GM12873 (cell line): ENCODE measurements at regions not wholly inside any gene's neighbourhood (a gene's known extent, or its start where the extent isn't known, plus 50 kb on each side); places are given as distances from the start of the nearest gene placed in this dataset.

Experiments used
- TF ChIP-seq, protein P1 (sequence below): IDR thresholded peaks from 2 replicates; pipeline ENCODE4 v1.5.1; 2012; ENCODE audit warnings: low read depth, mild to moderate bottlenecking, moderate library complexity, low read length, control low read depth; ENCODE audit not compliant: insufficient read depth; ENCODE audit errors: missing control alignments

DNA sequence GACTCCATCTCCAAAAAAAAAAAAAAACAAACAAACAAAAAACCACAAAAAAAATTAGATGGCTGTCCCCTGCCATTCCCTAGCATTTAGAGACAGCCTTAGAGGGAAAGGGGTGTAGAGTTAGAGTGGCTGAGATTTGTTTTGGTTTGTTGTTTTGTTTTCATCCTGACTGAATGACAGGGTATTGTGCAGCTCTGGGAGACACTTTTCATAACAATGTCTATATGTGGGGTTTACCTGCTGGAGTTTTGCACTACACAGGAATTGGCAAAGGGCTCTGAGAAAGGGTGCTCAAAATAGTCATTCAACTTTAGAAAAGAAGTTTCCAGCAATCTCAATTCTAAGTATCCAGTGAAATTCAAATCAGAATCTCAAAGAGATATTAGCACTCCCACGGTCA lies 732.5 kb upstream of the CHAC2 start:
- TF ChIP-seq, protein P1, sequence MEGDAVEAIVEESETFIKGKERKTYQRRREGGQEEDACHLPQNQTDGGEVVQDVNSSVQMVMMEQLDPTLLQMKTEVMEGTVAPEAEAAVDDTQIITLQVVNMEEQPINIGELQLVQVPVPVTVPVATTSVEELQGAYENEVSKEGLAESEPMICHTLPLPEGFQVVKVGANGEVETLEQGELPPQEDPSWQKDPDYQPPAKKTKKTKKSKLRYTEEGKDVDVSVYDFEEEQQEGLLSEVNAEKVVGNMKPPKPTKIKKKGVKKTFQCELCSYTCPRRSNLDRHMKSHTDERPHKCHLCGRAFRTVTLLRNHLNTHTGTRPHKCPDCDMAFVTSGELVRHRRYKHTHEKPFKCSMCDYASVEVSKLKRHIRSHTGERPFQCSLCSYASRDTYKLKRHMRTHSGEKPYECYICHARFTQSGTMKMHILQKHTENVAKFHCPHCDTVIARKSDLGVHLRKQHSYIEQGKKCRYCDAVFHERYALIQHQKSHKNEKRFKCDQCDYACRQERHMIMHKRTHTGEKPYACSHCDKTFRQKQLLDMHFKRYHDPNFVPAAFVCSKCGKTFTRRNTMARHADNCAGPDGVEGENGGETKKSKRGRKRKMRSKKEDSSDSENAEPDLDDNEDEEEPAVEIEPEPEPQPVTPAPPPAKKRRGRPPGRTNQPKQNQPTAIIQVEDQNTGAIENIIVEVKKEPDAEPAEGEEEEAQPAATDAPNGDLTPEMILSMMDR, result no peak

DNA sequence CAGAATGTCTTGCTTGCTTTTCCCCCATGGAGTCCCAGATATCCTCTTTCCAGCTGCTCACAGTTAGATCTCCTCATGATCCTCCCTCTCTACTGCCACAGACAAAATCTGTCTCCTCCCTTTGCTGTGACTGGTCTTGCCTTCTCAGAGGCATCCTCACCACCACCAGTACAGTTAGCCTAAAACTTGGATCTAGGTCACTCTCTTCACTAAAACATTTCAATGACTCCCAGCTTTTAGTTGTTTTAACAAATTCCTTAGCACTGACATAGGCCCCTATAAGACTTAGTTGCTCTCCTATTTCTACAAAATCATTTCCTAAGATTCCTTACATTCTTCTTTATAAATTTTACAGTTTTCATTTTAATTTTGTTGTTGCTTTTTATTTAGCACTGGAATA lies 734.2 kb upstream of the CHAC2 start:
- TF ChIP-seq, protein P1, result no peak

DNA sequence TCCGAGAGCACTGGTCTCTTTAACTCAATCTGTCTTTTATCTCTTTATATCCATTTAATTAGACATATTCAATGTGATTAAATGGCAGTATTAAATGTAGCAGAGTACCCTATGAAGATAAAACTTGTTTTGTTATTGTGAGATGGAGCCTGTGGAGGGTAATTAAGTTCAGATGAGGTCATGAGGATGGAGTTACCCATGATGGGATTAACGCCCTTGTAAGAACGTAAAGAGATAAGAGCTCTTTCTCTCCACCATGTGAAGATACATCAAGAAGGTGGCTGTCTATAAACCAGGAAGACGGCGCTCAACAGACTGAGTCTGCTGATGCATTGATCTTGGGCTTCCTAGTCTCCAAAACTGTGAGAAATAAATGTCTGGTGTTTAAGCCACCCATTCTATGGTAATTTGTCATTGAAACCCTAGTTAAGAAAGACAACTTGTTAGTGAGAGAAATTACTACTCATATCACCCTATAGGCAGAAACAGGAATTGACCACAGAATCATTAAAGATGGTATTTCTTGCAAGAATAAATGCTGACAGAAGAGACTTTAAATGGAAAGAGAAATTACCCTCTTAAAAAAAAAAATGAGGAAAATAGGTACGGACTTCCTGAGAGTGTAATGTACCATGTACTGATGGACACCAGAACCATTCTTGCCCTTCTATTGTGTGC lies 738.7 kb upstream of the CHAC2 start:
- TF ChIP-seq, protein P1, result no peak

DNA sequence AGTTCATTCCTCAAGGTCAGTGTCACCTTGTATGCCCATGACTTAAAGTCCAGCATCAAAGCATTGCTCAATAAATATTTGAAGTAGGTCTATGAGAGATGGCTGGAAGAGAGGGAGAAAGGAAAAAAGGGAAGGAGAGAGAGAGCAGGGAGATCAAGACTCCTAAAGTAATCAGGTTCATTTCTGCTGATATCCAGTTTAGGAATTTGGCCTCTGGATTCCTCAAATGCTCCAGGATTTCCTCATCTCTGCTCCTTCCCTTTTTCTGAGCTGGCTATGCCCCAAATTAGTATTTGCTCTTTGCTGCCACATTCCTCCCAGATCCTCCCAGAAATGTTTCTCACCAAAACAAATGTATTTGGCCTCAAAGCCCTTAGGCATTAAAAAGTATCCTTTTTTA lies 739.4 kb upstream of the CHAC2 start:
- TF ChIP-seq, protein P1, result no peak

DNA sequence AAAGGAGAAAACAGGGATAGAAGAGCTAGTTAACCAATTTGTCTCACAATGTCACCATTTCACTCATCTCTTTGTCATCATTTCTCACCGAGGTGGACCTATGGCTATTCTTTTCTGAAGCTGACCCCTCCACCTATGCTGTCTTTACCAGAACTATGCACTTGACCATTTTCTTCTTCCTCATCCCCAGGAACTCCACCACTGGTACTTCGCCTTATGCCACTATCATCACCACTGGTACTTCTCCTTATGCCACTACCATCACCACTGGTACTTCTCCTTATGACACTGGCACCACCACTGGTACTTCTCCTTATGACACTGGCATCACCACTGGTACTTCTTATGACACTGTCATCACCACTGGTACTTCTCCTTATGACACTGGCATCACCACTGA lies 745.8 kb upstream of the CHAC2 start:
- TF ChIP-seq, protein P1, result no peak

DNA sequence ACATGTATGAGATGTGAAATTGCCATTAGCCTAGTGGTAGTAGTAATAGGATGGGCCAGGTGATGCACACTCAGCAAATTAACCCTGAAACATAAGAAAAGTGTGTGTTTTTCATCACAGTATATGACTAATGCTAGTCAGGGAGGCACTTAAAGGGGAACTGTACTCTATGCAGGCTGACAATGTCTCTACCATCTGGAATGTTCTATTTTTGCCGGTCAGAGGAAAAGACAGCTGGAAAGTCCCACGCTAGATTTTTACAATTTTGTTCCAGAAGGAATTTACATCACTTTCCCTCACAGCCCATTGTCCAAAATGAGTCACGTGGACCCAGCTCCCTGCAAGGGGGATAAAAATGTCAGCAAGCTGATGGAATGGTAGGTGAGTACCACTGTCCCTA lies 746.3 kb upstream of the CHAC2 start:
- TF ChIP-seq, protein P1, result no peak

DNA sequence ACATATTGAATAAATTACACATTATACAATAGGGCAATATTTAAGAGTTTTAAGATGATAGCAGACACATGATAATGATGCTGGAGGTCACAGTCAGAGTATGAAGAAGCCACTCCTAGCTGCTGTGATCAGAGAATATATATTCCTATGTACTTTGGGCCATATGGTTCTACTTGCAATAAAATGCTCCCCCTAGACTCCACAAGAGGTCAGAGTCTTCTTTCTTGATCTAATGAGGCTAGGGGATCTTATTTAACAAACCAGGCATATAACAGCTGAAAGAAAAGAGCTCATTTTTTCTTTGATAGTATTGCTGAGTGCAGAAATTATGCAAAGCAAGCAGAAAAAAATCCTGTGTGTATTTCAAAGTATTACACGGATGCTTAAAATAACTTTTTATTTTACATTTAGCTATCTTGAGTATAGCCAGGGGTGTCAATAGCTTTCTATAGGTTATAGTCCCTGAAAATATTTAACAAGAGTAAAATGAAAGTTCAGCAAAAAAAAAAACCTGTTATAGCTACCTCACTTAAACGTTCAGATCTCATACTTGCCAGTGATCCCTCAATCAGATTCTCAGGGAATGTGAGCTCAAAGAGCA lies 748.7 kb upstream of the CHAC2 start:
- TF ChIP-seq, protein P1, result no peak
